PFSK-1 (cell line): ENCODE measurements at regions not wholly inside any gene's neighbourhood (a gene's known extent, or its start where the extent isn't known, plus 50 kb on each side); places are given as distances from the start of the nearest gene placed in this dataset.

Experiments
- FOXP2 ChIP-seq: optimal IDR thresholded peaks from 2 replicates; pipeline ENCODE3; 2011; ENCODE audit warnings: borderline replicate concordance, control low read depth, inconsistent platforms; ENCODE audit not compliant: insufficient read depth; ENCODE audit errors: extremely low read length, extremely low read depth
- POLR2AphosphoS5 ChIP-seq: IDR thresholded peaks from 2 replicates; pipeline ENCODE4 v1.6.1; 2012; ENCODE audit warnings: low read depth, mild to moderate bottlenecking, control low read depth, low read length, moderate library complexity
- REST ChIP-seq, 2 experiments: IDR thresholded peaks; 2 replicates each; pipeline versions ENCODE4 v1.6.1 to v1.8.0; 2011 to 2012; ENCODE audit warnings: low read depth in 2 of 2, low read length in 2 of 2, control low read depth in 1 of 2, inconsistent platforms in 1 of 2, mild to moderate bottlenecking in 1 of 2, moderate library complexity in 1 of 2; ENCODE audit not compliant: insufficient read depth in 1 of 2
- SIN3A ChIP-seq: IDR thresholded peaks from 2 replicates; pipeline ENCODE4 v1.6.1; 2012; ENCODE audit warnings: mild to moderate bottlenecking, low read length, moderate library complexity, borderline replicate concordance; ENCODE audit not compliant: insufficient read depth
- TAF1 ChIP-seq: IDR thresholded peaks from 2 replicates; pipeline ENCODE4 v1.6.1; 2012; ENCODE audit warnings: low read length, control low read depth, borderline replicate concordance; ENCODE audit not compliant: insufficient read depth

GRCh38 chr6:91443405-91443804, 856.5 kb upstream of the MAP3K7 start:
- no peak for TF ChIP-seq TAF1
- TF ChIP-seq POLR2AphosphoS5: no peak
- no peak for TF ChIP-seq REST (IDR thresholded peaks at IDR 0.05; ENCODE audit: insufficient read depth in 1 of 2, low read depth in 2 of 2, low read length in 2 of 2)
- TF ChIP-seq SIN3A: no peak
- no peak for TF ChIP-seq FOXP2
